Lower lobe of right lung (tissue), 2 donors: ENCODE measurements at regions not wholly inside any gene's neighbourhood (a gene's known extent, or its start where the extent isn't known, plus 50 kb on each side); places are given as distances from the start of the nearest gene placed in this dataset.

ENCODE experiments used
- ATAC-seq, 2 donors: fragments of 200-7000 bp; cut with Tn5 transposase; one replicate each; pipeline ENCODE4 v1.9.1; 2020 to 2022; ENCODE audit warnings: mild to moderate bottlenecking in 2 of 2, moderate library complexity in 2 of 2
- DNase-seq: peaks from one replicate; pipeline ENCODE4 v3.0.0-alpha.2; 2020
- H3K27ac ChIP-seq: fragments of 200-600 bp; one replicate; pipeline ENCODE4 v1.8.0; 2022
- H3K27me3 ChIP-seq: fragments of 200-600 bp; one replicate; pipeline ENCODE4 v1.8.0; 2022; ENCODE audit warnings: low read depth
- H3K36me3 ChIP-seq: fragments of 200-600 bp; one replicate; pipeline ENCODE4 v1.8.0; 2022; ENCODE audit warnings: mild to moderate bottlenecking
- H3K4me1 ChIP-seq: fragments of 200-600 bp; one replicate; pipeline ENCODE4 v1.8.0; 2022
- H3K4me3 ChIP-seq: fragments of 200-600 bp; one replicate; pipeline ENCODE4 v1.8.0; 2022; ENCODE audit warnings: mild to moderate bottlenecking
- H3K9me3 ChIP-seq: fragments of 200-600 bp; one replicate; pipeline ENCODE4 v1.8.0; 2022
- CTCF ChIP-seq: fragments of 200-600 bp; IDR thresholded peaks from one replicate; pipeline ENCODE4 v1.8.0; 2022; ENCODE audit warnings: antibody characterized with exemption, mild to moderate bottlenecking
- intact Hi-C: fragments of 100-400 bp; cut with DNase I; formaldehyde crosslinking; loops from one replicate; pipeline ENCODE4 v1.11.0; 2022
- donor health status: DM: no; HTN: yes; CAD: no; lungs with severe emphysema.

- ATAC-seq = no peak
- H3K36me3 ChIP-seq = no peaks in the 10 kb centered on the region
- H3K4me1 ChIP-seq = no peaks in the 10 kb centered on the region
- no peak overlapping the region for H3K4me3 ChIP-seq
- H3K27me3 ChIP-seq = no peaks in the 10 kb centered on the region
- no peak overlapping the region for H3K27ac ChIP-seq
- intact Hi-C loops = no loop called here
- DNase-seq = no peak
- no peaks in the 10 kb centered on the region for H3K9me3 ChIP-seq
- TF ChIP-seq CTCF = no peak
Measured at GRCh38 chr7:108770981-108771745, 201.5 kb downstream of the DNAJB9 start.

GRCh38 chr7:108771853-108772252 lies 202.2 kb downstream of the DNAJB9 start:
- intact Hi-C loops = no loop called here
- Histone ChIP-seq H3K36me3 (no peaks in the 10 kb centered on the region), H3K9me3 (no peaks in the 10 kb centered on the region), H3K4me3 (no peak overlapping the region), H3K4me1 (no peaks in the 10 kb centered on the region), H3K27me3 (no peaks in the 10 kb centered on the region), H3K27ac (no peak overlapping the region)
- no peak for ATAC-seq
- TF ChIP-seq CTCF = no peak
- DNase-seq = no peak

DNA sequence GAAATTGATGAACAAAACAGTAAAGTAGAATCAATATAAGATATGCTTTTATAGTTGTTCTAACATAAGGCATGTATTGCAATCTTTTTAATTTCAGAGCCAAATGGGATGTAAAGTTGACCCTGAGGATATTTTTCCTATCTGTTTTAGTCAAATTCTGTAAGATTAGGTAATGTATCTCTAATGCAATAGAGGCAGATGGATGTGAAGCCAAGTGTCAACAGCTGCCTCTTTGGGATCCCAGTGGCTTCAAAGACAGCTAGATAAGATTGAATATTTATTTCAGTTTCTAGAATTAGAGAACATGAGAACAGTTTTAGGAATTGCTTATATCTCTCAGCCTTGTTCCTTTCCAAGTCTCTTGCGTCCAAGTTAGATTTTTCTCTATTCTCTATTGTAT lies 208.3 kb downstream of the DNAJB9 start:
- Histone ChIP-seq H3K9me3 (no peaks in the 10 kb centered on the region), H3K4me1 (no peaks in the 10 kb centered on the region), H3K4me3 (no peak overlapping the region), H3K36me3 (no peaks in the 10 kb centered on the region), H3K27me3 (no peaks in the 10 kb centered on the region), H3K27ac (no peak overlapping the region)
- DNase-seq (no peak), ATAC-seq (no peak)
- no peak for TF ChIP-seq CTCF
- intact Hi-C loops = no loop called here

DNA sequence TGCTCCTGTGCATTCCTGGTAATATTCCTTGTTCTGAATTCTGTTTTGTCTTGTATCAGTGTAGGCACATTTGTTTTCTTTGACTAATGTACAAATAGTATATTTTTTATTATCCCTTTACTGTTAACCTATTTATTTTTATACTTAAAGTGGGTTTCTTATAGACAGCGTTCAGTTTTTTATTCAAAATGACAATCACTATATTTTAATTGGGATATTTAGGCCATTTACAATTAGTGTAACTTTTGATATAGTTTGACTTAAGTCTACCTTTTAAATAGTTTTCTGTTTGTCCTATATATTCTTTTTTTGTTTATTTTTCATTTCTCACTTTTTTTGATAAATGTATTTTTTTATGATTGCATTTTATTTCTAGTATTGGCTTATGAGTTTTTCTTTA lies 219.8 kb downstream of the DNAJB9 start:
- DNase-seq (no peak), ATAC-seq (no peak)
- no peak for TF ChIP-seq CTCF
- H3K27ac ChIP-seq = no peak overlapping the region
- H3K4me3 ChIP-seq = no peak overlapping the region
- peaks cover 15% of the 10 kb centered on the region for H3K9me3 ChIP-seq
- no peaks in the 10 kb centered on the region for H3K36me3 ChIP-seq
- H3K4me1 ChIP-seq = no peaks in the 10 kb centered on the region
- H3K27me3 ChIP-seq = no peaks in the 10 kb centered on the region
- intact Hi-C loops = no loop called here

- intact Hi-C loops = no loop called here
- Histone ChIP-seq H3K4me3 (no peak overlapping the region), H3K27ac (no peak overlapping the region), H3K27me3 (no peaks in the 10 kb centered on the region), H3K4me1 (no peaks in the 10 kb centered on the region), H3K36me3 (no peaks in the 10 kb centered on the region), H3K9me3 (peaks cover 10% of the 10 kb centered on the region)
- DNase-seq (no peak), ATAC-seq (no peak)
- no peak for TF ChIP-seq CTCF
Measured at GRCh38 chr7:108794466-108794865, 224.8 kb downstream of the DNAJB9 start.
